ENCODE measurements at regions not wholly inside any gene's neighbourhood (a gene's known extent, or its start where the extent isn't known, plus 50 kb on each side); places are given as distances from the start of the nearest gene placed in this dataset.

DNA sequence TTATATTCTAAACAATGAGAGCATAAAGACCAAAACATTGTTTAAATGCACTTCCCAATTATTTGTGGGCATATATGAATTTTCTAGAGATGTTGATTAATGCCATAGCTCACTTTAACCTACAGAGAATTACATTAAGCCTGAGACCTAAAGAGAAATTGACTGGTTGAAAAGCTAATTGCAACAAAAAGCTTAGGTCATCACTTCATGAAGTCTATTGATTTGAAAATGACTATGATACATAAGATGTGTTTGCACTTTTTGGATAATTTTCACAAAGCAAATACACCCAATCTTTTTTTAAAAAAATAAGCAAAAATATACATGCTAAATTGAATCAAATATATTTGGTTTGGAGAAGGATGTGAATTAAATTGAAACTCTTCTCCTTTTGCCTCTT, 532.8 kb upstream of the GOLIM4 start:
- TF ChIP-seq POLR2AphosphoS5 (IDR thresholded peaks at IDR 0.05; ENCODE audit: borderline replicate concordance, low read depth, low read length) (no peak), EZH2 (IDR thresholded peaks at IDR 0.05) (no peak), FOXP2 (optimal IDR thresholded peaks at IDR 0.05; ENCODE audit: control extremely low read depth, extremely low read length, insufficient read depth) (no peak)
